ENCODE measurements at regions not wholly inside any gene's neighbourhood (a gene's known extent, or its start where the extent isn't known, plus 50 kb on each side); places are given as distances from the start of the nearest gene placed in this dataset.

GRCh38 chr11:130737041-130737830 lies 179.0 kb downstream of the SNX19 start:
- TF ChIP-seq YY2 (tag by site-specific recombination; IDR thresholded peaks at IDR 0.05) (no peak), ELK4 (IDR thresholded peaks at IDR 0.05; ENCODE audit: borderline replicate concordance, low read depth, low read length) (no peak), ZEB2 (tag by site-specific recombination; IDR thresholded peaks at IDR 0.05) (no peak), ZNF280C (tag by site-specific recombination; IDR thresholded peaks at IDR 0.05) (no peak)
- TF ChIP-seq, protein P1, sequence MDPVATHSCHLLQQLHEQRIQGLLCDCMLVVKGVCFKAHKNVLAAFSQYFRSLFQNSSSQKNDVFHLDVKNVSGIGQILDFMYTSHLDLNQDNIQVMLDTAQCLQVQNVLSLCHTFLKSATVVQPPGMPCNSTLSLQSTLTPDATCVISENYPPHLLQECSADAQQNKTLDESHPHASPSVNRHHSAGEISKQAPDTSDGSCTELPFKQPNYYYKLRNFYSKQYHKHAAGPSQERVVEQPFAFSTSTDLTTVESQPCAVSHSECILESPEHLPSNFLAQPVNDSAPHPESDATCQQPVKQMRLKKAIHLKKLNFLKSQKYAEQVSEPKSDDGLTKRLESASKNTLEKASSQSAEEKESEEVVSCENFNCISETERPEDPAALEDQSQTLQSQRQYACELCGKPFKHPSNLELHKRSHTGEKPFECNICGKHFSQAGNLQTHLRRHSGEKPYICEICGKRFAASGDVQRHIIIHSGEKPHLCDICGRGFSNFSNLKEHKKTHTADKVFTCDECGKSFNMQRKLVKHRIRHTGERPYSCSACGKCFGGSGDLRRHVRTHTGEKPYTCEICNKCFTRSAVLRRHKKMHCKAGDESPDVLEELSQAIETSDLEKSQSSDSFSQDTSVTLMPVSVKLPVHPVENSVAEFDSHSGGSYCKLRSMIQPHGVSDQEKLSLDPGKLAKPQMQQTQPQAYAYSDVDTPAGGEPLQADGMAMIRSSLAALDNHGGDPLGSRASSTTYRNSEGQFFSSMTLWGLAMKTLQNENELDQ (tag by site-specific recombination; IDR thresholded peaks at IDR 0.05; ENCODE audit: low read depth): no peak
- TF ChIP-seq, protein P2, sequence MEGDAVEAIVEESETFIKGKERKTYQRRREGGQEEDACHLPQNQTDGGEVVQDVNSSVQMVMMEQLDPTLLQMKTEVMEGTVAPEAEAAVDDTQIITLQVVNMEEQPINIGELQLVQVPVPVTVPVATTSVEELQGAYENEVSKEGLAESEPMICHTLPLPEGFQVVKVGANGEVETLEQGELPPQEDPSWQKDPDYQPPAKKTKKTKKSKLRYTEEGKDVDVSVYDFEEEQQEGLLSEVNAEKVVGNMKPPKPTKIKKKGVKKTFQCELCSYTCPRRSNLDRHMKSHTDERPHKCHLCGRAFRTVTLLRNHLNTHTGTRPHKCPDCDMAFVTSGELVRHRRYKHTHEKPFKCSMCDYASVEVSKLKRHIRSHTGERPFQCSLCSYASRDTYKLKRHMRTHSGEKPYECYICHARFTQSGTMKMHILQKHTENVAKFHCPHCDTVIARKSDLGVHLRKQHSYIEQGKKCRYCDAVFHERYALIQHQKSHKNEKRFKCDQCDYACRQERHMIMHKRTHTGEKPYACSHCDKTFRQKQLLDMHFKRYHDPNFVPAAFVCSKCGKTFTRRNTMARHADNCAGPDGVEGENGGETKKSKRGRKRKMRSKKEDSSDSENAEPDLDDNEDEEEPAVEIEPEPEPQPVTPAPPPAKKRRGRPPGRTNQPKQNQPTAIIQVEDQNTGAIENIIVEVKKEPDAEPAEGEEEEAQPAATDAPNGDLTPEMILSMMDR (tag by site-specific recombination; IDR thresholded peaks at IDR 0.05): no peak
- Histone ChIP-seq H3K27ac (ENCODE audit: extremely low read depth, low read depth, low read length) (no peak overlapping the region), H3K4me3 (ENCODE audit: low read depth, low read length) (no peak overlapping the region), H3K4me1 (ENCODE audit: control insufficient read depth, insufficient read depth, low read length) (0 out of 2 replicates have a peak, but pooled peaks cover 3% of the 10 kb centered on the region), H3K9me3 (ENCODE audit: control insufficient read depth, insufficient read depth, low read depth, low read length) (no peaks in the 10 kb centered on the region), H3K36me3 (ENCODE audit: control insufficient read depth in 2 of 2, insufficient read depth in 1 of 2, low read length in 2 of 2) (no peaks in the 10 kb centered on the region)
- ChIA-PET POLR2A (no interaction called here), CTCF (interaction anchor here (0.6 to 1.9 kb wide), 4 partner anchors 36 to 302 kb away, joined by 3 to 4 read pairs (median 3); no protein-coding TSS in a partner anchor)

GRCh38 chr11:130737866-130738431 lies 178.3 kb downstream of the SNX19 start:
- ChIA-PET CTCF (interaction anchor here (0.6 to 1.9 kb wide), 5 partner anchors 36 to 303 kb away, joined by 3 to 4 read pairs (median 3); no protein-coding TSS in a partner anchor), POLR2A (interaction anchor here (0.7 kb wide), 1 partner anchor 90 kb away, joined by 3 read pairs; no protein-coding TSS in a partner anchor)
- H3K27ac ChIP-seq (ENCODE audit: extremely low read depth, low read depth, low read length): no peak overlapping the region
- no peak overlapping the region for H3K4me3 ChIP-seq (ENCODE audit: low read depth, low read length)
- H3K36me3 ChIP-seq (ENCODE audit: control insufficient read depth in 2 of 2, insufficient read depth in 1 of 2, low read length in 2 of 2): no peaks in the 10 kb centered on the region
- TF ChIP-seq ZNF366 (tag by site-specific recombination; conservative IDR thresholded peaks at IDR 0.05) (peak; percentile 42; the same call in 1 of the 2 replicates), ZNF513 (tag by site-specific recombination; IDR thresholded peaks at IDR 0.05) (no peak)
- 0 out of 2 replicates have a peak, but pooled peaks cover 3% of the 10 kb centered on the region for H3K4me1 ChIP-seq (ENCODE audit: control insufficient read depth, insufficient read depth, low read length)
- no peaks in the 10 kb centered on the region for H3K9me3 ChIP-seq (ENCODE audit: control insufficient read depth, insufficient read depth, low read depth, low read length)

DNA sequence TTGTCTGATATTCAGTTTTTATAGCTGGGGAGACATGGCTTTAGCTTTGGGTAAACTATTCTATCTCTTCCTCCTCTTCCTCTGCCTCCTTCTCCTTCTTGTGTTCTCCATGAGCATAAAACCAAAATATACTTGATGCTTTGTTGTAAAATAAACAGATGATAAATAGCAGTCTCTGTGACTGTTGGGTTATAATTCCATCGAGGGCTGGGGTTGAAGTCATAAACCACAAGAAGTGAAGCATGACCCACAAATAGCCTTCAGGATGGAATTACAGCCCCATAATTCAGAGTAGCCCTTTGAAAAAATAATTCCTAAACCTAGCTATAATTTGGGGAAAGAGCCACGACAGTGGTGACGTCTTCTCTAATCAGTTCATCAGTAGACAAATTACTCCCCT lies 177.7 kb downstream of the SNX19 start:
- Histone ChIP-seq H3K4me3 (ENCODE audit: low read depth, low read length) (no peak overlapping the region), H3K27ac (ENCODE audit: extremely low read depth, low read depth, low read length) (no peak overlapping the region), H3K4me1 (ENCODE audit: control insufficient read depth, insufficient read depth, low read length) (0 out of 2 replicates have a peak, but pooled peaks cover 3% of the 10 kb centered on the region), H3K36me3 (ENCODE audit: control insufficient read depth in 2 of 2, insufficient read depth in 1 of 2, low read length in 2 of 2) (no peaks in the 10 kb centered on the region), H3K9me3 (ENCODE audit: control insufficient read depth, insufficient read depth, low read depth, low read length) (no peaks in the 10 kb centered on the region)
- no peak for TF ChIP-seq MEIS1 (CRISPR knock-in tag; IDR thresholded peaks at IDR 0.05; ENCODE audit: borderline replicate concordance)
- CTCF ChIA-PET: interaction anchor here (0.7 to 1.9 kb wide), 2 partner anchors 89 to 124 kb away, joined by 3 to 4 read pairs; no protein-coding TSS in a partner anchor
- POLR2A ChIA-PET: interaction anchor here (0.7 kb wide), 1 partner anchor 89 kb away, joined by 3 read pairs; no protein-coding TSS in a partner anchor
